Lower leg skin (tissue), 3 donors: ENCODE measurements at regions not wholly inside any gene's neighbourhood (a gene's known extent, or its start where the extent isn't known, plus 50 kb on each side); places are given as distances from the start of the nearest gene placed in this dataset.

Experiments used
- CTCF ChIP-seq, 3 donors: fragments of 450-650 bp; IDR thresholded peaks; one replicate each; pipeline ENCODE4 v1.5.1; 2016; ENCODE audit warnings: antibody characterized with exemption in 3 of 3, mild to moderate bottlenecking in 3 of 3, moderate library complexity in 2 of 3
- POLR2A ChIP-seq, 2 donors: fragments of 450-650 bp; IDR thresholded peaks; one replicate each; pipeline ENCODE4 v1.6.1; 2016 to 2017; ENCODE audit warnings: antibody characterized with exemption in 2 of 2, mild to moderate bottlenecking in 1 of 2, moderate library complexity in 1 of 2

- no peak for TF ChIP-seq POLR2A (IDR thresholded peaks at IDR 0.05)
- no peak for TF ChIP-seq CTCF (IDR thresholded peaks at IDR 0.05)
Observed at GRCh38 chr5:67903656-67904055, 311.9 kb upstream of the PIK3R1 start.
